HEK293T (cell line): ENCODE measurements at regions not wholly inside any gene's neighbourhood (a gene's known extent, or its start where the extent isn't known, plus 50 kb on each side); places are given as distances from the start of the nearest gene placed in this dataset.

Experiments used
- BHLHE40 ChIP-seq: fragments of 450-650 bp; IDR thresholded peaks from 2 replicates; pipeline ENCODE4 v1.6.1; 2016; ENCODE audit warnings: mild to moderate bottlenecking, moderate library complexity, borderline replicate concordance
- CTBP1 ChIP-seq: fragments of 450-650 bp; IDR thresholded peaks from 2 replicates; pipeline ENCODE4 v1.6.1; 2016; ENCODE audit warnings: borderline replicate concordance
- ELF4 ChIP-seq: fragments of 450-650 bp; IDR thresholded peaks from 2 replicates; pipeline ENCODE4 v1.6.1; 2017; ENCODE audit warnings: antibody characterized with exemption
- FOXK2 ChIP-seq: fragments of 450-650 bp; IDR thresholded peaks from 2 replicates; pipeline ENCODE4 v1.6.1; 2016; ENCODE audit warnings: mild to moderate bottlenecking
- FOXM1 ChIP-seq: fragments of 450-650 bp; IDR thresholded peaks from 2 replicates; pipeline ENCODE4 v1.6.1; 2017; ENCODE audit warnings: mild to moderate bottlenecking, borderline replicate concordance
- HDGF ChIP-seq: fragments of 450-650 bp; IDR thresholded peaks from 2 replicates; pipeline ENCODE4 v1.6.1; 2017; ENCODE audit warnings: antibody characterized with exemption, borderline replicate concordance
- L3MBTL2 ChIP-seq: fragments of 450-650 bp; conservative IDR thresholded peaks from 2 replicates; pipeline ENCODE4 v1.6.1; 2016; ENCODE audit warnings: mild to moderate bottlenecking
- SP1 ChIP-seq: fragments of 450-650 bp; IDR thresholded peaks from 2 replicates; pipeline ENCODE4 v1.6.1; 2017
- SUZ12 ChIP-seq: fragments of 450-650 bp; IDR thresholded peaks from 2 replicates; pipeline ENCODE4 v1.6.1; 2016; ENCODE audit warnings: mild to moderate bottlenecking
- TARDBP ChIP-seq: fragments of 450-650 bp; IDR thresholded peaks from 2 replicates; pipeline ENCODE4 v1.6.1; 2016

DNA sequence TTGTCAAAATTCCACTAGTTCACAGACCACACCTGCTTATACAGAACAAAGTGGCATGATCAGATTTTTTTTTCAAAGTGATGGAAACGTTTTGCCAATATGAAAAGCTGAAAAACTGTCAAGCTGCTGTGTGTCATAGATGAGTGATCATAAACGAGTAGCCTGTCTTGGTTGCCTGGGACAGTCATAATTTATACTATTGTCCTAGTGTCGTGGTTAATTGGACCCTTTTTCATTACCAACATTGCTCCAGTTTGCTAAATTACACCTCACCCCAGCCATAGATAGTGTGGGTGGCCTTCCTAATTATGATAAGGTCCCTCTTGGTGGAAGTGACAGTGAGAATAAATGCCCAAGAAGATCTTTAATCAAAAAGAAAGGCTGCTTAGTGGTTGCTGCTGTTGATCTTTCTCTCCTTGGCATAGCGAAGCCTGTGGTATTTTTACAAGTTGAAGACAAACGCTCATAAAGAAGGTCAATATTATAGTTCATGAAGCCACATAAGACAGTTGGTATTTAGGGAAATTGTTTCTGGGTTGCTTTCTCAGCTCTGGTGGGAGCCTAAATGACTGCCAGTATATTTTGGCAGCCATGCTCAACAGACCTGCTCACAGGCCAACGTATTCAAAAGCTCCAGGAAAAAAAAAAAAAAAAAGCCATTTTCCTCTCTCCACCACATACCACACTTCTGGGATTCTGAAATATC lies 478.1 kb downstream of the PLA2G4A start:
- no peak for TF ChIP-seq SP1
- no peak for TF ChIP-seq HDGF
- no peak for TF ChIP-seq FOXK2
- no peak for TF ChIP-seq ELF4
- TF ChIP-seq BHLHE40 = no peak
- no peak for TF ChIP-seq TARDBP
- no peak for TF ChIP-seq FOXM1
- TF ChIP-seq L3MBTL2 = no peak
- no peak for TF ChIP-seq CTBP1
- no peak for TF ChIP-seq SUZ12
